DOHH2 (cell line): ENCODE measurements at regions not wholly inside any gene's neighbourhood (a gene's known extent, or its start where the extent isn't known, plus 50 kb on each side); places are given as distances from the start of the nearest gene placed in this dataset.

Experiments
- CTCF ChIP-seq: fragments of 200-600 bp; sonication (generic); IDR thresholded peaks from one replicate; pipeline ENCODE4 v1.5.1; 2014; ENCODE audit warnings: antibody characterized with exemption, mild to moderate bottlenecking, low read depth, low read length; ENCODE audit not compliant: poor library complexity, severe bottlenecking
- EZH2phosphoT487 ChIP-seq: fragments of 200-600 bp; sonication (generic); IDR thresholded peaks from 2 replicates; pipeline ENCODE4 v1.6.1; 2017; ENCODE audit warnings: borderline replicate concordance, mild to moderate bottlenecking, antibody characterized with exemption, low read length, moderate library complexity, mixed read lengths

GRCh38 chr21:30042443-30042842 is 102.6 kb upstream of the GRIK1 start:
- no peak for TF ChIP-seq CTCF
- TF ChIP-seq EZH2phosphoT487: no peak
